ENCODE measurements at regions not wholly inside any gene's neighbourhood (a gene's known extent, or its start where the extent isn't known, plus 50 kb on each side); places are given as distances from the start of the nearest gene placed in this dataset.
"Not testable (repeated sequence)": the region's sequence is repeated elsewhere in the genome, so short reads cannot be mapped to it uniquely, and the experiment has no call there.

DNA sequence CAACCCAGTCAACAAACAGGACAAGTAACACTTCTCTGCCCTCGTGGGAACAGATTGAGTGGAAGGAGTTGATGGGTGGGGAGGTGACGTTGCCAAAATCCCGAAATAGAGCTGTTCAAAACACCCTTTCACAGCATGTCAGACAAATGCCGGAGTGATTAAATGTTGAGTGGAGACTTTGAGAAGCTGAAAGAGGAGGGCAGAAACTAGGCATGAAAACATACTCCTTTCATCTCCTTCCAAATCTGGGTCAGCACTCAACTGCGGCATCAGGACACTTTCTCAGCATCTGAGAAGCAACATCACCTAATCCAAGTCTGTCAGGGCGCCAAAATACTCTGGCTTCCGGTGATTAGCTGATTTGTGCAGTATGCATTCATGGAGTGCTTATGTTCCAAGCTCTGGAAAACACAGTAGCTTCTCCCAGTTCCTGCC, 51.5 kb upstream of the MRI1 start:
- Mint-ChIP-seq H3K9me3 (peaks cover 4 to 5% of the 10 kb centered on the region in 2 donors), H3K36me3 (peaks cover 7 to 12% of the 10 kb centered on the region in 2 donors), H3K27ac (no peak overlapping the region)
- DNase-seq (ENCODE audit: low spot score in 2 of 2) (no peak), ATAC-seq (no peak)

DNA sequence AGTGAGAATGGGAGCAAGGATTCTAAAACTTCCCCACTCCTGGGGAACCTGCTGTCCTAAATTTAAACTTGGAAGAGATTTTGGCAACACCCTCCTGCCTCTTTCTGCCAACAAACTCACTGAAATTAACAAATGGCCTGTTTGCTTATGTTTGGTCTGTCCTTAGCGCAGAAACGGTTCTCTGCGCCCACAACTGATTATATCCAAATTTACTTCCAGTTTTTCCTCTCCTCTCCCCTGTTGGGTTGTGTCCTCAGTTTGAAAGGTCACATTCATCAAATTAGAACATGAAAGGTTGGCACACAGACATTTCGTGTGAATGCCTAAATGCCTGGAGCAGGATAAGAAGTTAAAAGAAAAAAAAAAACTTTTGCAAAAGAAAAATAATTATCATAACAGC, 56.4 kb upstream of the MRI1 start:
- Mint-ChIP-seq H3K27ac (no peak overlapping the region), H3K9me3 (peaks cover 0 to 7% of the 10 kb centered on the region in 2 donors), H3K36me3 (no peaks in the 10 kb centered on the region)
- ATAC-seq: no peak
- DNase-seq (ENCODE audit: low spot score in 2 of 2): no peak

DNA sequence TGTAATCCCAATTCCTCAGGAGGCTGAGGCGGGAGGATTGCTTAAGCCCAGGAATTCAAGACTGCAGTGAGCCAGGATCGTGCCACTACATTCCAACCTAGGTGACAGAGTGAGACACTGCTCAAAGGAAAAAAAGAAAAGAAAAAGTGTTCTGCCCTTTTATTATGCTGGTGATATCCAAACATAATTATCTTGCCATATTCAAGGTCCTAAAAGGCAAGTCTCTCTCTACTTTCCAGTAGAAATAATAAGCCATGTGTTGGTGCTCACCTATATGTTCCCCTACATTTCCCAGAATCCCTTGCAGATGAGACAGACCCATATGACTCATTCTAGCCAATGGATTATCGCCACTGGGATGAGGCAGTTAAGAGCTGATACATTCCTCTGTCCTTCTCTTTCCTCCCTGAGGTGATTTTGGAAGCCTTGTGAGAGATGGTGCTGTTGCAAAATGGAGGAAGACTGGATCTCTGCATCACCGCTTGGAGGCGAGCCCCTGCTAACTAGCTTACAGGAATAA, 58.3 kb upstream of the MRI1 start:
- ATAC-seq (no peak), DNase-seq (ENCODE audit: low spot score in 2 of 2) (no peak)
- H3K9me3 Mint-ChIP-seq: peaks cover 3 to 7% of the 10 kb centered on the region in 2 donors
- H3K36me3 Mint-ChIP-seq: peaks cover 0 to 4% of the 10 kb centered on the region in 2 donors
- no peak overlapping the region for H3K27ac Mint-ChIP-seq

DNA sequence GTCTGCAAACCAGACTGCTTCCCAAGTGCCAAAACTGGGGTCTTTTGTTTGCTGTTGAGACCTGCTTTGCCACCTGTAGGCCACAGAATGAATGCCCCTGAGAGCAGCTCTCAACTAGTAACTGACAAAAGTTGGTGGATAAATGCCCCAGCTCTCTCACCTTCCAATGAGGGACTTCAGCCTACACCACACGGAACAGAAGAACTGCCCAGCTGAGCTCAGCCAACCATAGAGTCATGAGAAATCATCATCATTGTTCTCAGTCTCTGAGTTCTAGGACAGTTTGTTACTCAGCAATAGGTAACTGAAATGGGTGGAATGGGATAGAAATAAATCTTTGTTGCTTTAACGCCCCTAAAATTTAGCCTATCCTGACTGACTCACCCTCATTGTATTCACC, 59.1 kb upstream of the MRI1 start:
- H3K9me3 Mint-ChIP-seq: peaks cover 3 to 7% of the 10 kb centered on the region in 2 donors
- no peak overlapping the region for H3K27ac Mint-ChIP-seq
- no peak for DNase-seq (ENCODE audit: low spot score in 2 of 2)
- ATAC-seq: no peak
- H3K36me3 Mint-ChIP-seq: peaks cover 0 to 4% of the 10 kb centered on the region in 2 donors

DNA sequence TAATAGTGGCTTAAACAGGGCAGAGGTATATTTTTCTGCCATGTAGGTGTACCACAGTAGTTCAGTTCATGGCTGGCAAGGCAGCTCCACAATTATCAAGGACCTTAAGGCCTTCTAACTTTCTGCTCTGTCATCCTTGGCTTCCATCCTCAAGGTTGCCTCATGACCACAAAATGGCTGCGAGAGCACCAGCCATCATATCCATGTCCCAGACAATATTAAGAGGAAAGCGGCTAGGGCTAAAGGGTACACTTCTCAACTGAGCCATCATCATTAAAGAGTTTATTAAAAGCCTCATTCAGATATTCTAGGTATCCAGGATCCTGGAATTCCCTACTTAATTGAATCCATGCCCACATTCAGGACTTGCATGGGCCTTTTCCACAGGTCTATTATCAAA, 62.7 kb upstream of the MRI1 start:
- no peak for DNase-seq (ENCODE audit: low spot score in 2 of 2)
- Mint-ChIP-seq H3K36me3 (peaks cover 0 to 4% of the 10 kb centered on the region in 2 donors), H3K27ac (no peak overlapping the region), H3K9me3 (peaks cover 3 to 7% of the 10 kb centered on the region in 2 donors)
- no peak for ATAC-seq

DNA sequence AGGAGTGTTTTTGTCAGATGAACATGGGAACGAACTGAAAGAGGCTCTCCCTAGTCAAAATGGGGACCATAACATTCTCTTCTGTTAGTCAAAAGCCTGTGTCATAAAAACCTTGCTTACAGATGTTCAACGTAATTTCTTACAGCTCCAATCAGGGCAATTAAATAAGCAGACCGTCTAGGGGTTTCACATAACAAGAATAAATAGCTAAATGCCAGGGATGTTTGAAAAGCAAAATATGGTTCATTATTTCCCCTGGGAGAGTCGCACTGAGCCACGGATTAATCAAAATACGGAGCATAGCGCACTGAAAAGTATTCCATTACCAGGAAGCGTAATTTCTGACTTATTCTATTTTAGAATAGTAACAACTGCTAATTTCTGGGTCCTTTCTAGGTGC, 63.7 kb upstream of the MRI1 start:
- no peak for DNase-seq (ENCODE audit: low spot score in 2 of 2)
- ATAC-seq: no peak
- Mint-ChIP-seq H3K9me3 (peaks cover 3 to 4% of the 10 kb centered on the region in 2 donors), H3K36me3 (peaks cover 0 to 4% of the 10 kb centered on the region in 2 donors), H3K27ac (no peak overlapping the region)

DNA sequence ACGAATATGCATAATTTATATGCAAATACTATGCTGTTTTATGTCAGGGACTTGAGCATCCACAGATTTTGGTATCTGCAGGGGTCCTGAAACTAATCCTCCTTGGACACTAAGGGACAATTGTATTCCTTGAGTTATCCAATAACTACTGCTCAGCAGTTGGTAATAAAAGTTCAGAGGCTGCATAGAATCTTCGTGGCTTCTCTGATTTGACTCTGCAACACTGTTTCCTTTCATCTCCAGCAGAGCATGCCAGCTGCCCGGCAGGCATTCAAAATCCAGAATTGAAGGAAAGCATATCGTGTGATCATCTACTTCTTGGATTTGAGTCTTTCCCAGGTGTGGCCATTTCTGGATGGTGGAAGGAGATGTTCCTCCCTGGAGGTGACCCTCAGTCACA, 64.5 kb upstream of the MRI1 start:
- no peak overlapping the region for H3K27ac Mint-ChIP-seq
- peaks cover 0 to 4% of the 10 kb centered on the region in 2 donors for H3K36me3 Mint-ChIP-seq
- peaks cover 0 to 3% of the 10 kb centered on the region in 2 donors for H3K9me3 Mint-ChIP-seq
- ATAC-seq: no peak
- no peak for DNase-seq (ENCODE audit: low spot score in 2 of 2)

DNA sequence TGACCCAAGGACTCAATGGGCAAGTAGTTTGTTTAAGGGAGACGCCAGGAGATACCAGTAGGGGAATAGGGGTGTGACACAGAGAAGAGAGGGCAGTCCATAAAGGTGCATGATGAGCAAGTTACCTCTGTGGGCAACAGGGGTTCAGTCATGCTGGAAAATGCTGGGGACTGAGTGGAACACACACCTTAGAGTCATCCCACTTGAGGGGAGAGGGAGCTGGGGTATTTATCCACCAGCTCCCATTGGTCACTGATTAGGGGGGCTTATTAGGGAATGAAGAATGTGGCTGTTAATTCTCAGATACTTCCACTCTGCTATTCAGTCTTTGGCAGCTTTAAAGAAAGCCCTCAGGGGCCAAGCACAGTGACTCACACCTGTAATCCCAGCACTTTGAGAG, 67.5 kb upstream of the MRI1 start:
- Mint-ChIP-seq H3K9me3 (peaks cover 0 to 3% of the 10 kb centered on the region in 2 donors), H3K36me3 (peaks cover 0 to 4% of the 10 kb centered on the region in 2 donors), H3K27ac (no peak overlapping the region)
- ATAC-seq (no peak), DNase-seq (ENCODE audit: low spot score in 2 of 2) (no peak)

DNA sequence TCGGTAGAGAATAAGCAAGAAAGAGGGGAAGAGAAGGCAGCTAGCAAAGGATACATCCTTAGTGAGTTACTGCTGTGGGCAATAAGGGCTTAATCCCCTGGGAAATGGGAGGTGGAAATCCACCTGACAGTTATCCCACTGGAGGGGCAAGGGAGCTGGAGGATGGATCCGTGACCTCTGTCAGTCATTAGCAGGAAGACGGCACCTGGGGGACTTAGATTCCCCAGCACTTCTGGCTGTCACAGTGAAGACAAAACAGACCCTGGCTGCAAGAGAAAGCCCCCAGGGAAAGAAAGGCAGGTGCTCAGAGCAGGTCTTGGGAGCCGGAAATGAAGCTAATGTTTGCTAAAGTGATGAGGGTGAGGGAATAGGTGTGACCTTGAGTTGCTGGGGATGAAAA, 70.4 kb upstream of the MRI1 start:
- ATAC-seq (no peak), DNase-seq (ENCODE audit: low spot score in 2 of 2) (no peak)
- no peaks in the 10 kb centered on the region for H3K36me3 Mint-ChIP-seq
- peak overlapping the region in 1 of 2 donors; percentile 32 for H3K27ac Mint-ChIP-seq
- no peaks in the 10 kb centered on the region for H3K9me3 Mint-ChIP-seq

DNA sequence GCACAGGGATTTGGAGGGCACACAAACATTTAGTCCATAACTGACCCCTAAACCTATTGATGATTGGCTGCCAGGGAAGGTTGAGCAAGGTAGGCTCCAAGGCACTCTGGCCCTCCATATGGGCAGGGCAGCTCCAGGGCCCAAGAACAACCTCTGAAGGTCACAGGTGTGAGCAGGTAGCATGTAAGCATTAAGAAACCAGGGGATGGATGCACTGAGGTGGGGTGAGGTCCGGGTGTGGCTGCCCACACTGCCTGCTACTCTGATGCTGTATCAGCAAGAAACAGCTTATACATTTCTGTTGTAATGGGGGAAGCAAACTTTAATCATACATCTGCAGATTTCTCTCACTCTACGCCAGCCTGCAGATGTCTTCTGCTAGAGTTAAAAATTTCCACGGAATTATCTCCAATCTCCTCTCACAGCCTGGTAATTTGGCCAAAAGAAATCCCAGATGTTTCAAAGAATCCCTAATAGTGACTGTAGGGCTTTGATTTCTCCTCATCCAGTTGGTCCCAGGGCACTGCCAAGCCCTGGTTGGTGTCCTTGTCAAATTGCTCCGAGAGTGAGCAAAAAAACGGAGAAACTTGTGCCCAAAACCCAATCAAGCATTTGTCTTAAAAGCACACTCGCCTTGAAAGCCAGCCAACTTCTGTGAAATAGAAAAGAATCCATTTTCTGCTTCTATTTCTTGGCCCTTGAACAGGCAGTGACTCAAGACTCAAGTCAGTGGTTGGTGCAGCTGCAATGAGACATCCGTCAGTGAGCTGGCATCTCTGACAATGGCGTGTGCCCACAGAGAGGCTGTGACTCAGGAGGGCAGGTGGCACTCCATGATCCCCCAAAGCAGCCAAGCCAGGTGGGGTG, 72.5 kb upstream of the MRI1 start:
- Mint-ChIP-seq H3K9me3 (no peaks in the 10 kb centered on the region), H3K36me3 (no peaks in the 10 kb centered on the region), H3K27ac (no peak overlapping the region)
- ATAC-seq (no peak), DNase-seq (ENCODE audit: low spot score in 2 of 2) (no peak)

DNA sequence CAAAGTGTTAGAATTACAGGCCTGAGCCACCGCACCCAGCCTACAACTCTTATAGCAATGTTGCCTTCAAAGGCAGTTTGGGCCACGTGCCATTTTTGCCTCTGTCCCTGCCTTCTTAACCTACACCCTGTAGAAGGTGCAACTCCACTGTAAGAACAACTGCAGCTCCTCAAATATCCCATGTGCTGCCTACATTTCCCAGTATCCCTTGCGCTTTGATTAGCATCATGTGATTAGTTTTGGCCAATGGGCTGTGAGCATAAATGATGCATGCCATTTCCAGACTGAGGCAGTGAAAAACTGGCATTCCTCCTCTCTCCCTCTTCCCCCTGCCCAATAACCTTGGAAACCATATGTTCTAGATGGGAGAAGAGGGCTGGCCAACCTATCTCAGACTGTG, 75.2 kb upstream of the MRI1 start:
- Mint-ChIP-seq H3K27ac (no peak overlapping the region), H3K36me3 (no peaks in the 10 kb centered on the region), H3K9me3 (no peaks in the 10 kb centered on the region)
- ATAC-seq: peak in 1 of 2 donors; percentile 38
- DNase-seq (ENCODE audit: low spot score in 2 of 2): no peak

DNA sequence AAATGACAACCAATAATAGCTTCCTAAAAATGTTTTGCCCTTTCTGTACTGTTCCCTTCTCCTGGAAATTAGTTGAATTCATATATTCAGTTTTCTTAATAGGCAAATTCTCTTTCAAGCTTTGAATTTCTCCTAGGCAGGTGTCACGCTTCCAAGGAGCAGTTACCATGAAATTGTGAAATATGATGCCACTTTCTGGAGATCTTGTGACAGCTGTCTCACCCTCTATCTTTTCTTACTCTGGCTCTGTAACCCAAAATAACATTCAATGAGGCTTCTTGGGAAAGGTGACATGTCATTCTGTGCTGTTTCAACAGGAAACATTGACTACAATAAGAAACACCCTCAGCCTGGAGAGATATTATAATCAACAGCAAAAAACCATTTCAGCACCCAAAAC, 80.3 kb upstream of the MRI1 start:
- Mint-ChIP-seq H3K9me3 (peaks cover 10 to 11% of the 10 kb centered on the region in 2 donors), H3K36me3 (peaks cover 9 to 11% of the 10 kb centered on the region in 2 donors), H3K27ac (no peak overlapping the region)
- DNase-seq (ENCODE audit: low spot score in 2 of 2) (no peak), ATAC-seq (no peak)

DNA sequence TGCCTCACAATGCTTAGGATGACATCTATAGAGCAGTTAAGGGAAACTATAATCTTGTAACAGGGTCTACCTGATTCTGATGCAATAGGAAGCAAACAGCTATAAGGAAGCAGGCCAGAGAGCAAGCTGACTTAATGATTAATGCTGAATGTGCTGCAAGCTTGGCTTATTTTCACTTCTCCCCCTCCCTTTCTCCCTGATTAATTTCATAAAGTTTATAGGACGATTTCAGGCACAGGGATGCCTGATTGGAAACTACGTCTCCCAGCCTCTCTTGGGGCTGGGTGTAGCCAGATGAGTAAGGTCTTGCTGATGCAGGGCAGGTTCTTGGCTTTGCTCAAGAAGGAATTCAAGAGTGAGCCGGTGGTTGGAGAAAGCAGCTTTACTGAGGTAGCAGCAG, 82.8 kb upstream of the MRI1 start:
- no peak for DNase-seq (ENCODE audit: low spot score in 2 of 2)
- H3K27ac Mint-ChIP-seq: no peak overlapping the region
- no peak for ATAC-seq
- H3K36me3 Mint-ChIP-seq: peaks cover 16% of the 10 kb centered on the region in 2 donors
- peaks cover 13 to 17% of the 10 kb centered on the region in 2 donors for H3K9me3 Mint-ChIP-seq

DNA sequence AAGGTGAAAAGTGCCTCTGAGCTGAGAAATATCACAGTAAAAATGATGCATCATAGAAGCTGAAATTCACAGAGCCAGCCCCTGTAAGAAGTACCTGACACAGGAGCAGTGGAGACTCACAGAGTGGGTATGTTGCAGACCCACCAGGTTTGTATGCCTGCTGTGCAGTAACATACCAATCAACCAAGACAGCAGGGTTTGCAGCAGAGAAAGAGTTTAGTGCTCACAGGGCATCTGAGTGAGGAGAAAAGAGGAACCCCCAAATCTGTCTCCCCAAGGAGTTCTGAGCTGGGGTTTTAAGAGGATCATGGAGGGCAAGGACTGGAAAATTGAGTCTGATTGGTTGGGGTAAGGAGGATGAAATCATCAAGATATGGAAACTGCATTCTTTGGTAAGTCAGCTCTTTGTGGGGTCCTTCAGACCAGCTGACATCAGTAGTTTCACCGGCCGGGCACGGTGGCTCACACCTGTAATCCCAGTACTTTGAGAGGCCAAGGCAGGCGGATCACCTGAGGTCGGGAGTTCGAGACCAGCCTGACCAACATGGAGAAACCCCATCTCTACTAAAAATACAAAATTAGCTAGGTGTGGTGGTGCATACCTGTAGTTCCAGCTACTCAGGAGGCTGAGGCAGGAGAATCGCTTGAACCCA, 83.5 kb upstream of the MRI1 start:
- Mint-ChIP-seq H3K36me3 (peaks cover 16% of the 10 kb centered on the region in 2 donors), H3K9me3 (peaks cover 13 to 17% of the 10 kb centered on the region in 2 donors)
- not testable (repeated sequence) for ATAC-seq; DNase-seq (ENCODE audit: low spot score in 2 of 2); H3K27ac Mint-ChIP-seq

DNA sequence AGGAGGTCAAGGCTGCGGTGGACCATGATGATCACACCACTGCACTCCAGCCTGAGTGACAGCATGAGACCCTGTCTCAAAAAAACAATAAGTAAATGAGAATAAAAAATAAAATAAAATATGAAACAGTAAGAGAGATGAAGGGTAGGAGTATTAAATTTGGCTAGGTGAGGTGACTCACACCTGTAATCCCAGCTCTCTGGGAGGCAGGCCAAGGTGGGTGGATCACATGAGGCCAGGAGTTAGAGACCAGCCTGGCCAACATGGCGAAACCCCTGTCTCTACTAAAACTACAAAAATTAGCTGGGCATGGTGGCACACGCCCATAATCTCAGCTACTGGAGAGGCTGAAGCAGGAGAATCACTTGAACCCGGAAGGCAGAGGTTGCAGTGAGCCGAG, 87.4 kb upstream of the MRI1 start:
- Mint-ChIP-seq H3K27ac (peak overlapping the region in 1 of 2 donors; percentile 16), H3K9me3 (peaks cover 19 to 20% of the 10 kb centered on the region in 2 donors), H3K36me3 (peaks cover 22 to 28% of the 10 kb centered on the region in 2 donors)
- DNase-seq (ENCODE audit: low spot score in 2 of 2); ATAC-seq: not testable (repeated sequence)

DNA sequence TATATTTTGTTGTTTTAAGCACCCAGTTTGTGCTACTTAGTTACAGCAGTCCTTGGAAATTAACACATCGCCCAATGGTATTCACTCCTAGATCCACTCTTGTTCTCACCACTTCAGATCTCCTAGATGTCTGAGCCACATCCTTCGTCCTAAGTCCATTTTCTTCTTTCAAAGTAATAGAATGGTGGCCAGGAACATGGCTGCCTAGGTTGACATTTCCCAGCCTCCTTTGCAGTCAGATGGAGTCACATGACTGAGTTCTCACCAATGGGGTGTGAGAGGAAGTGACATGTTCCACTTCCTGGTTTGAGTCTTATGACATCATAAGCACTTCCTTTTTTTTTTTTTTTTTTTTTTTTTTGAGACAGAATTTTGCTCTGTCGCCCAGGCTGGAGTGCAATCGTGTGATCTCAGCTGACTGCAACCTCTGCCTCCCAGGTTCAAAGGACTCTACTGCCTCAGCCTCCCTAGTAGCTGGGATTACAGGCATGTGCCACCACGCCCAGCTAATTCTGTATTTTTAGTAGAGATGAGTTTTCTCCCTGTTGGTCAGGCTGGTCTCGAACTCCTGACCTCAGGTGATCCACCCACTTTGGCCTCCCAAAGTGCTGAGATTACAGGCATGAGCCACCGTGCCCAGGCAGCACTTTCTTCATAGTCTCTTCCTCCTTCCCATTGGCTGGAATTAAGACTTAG, 91.7 kb upstream of the MRI1 start:
- Mint-ChIP-seq H3K27ac (peak overlapping the region; percentile 71 to 72), H3K36me3 (peaks cover 12% of the 10 kb centered on the region in 2 donors), H3K9me3 (peaks cover 12 to 14% of the 10 kb centered on the region in 2 donors)
- ATAC-seq: peak; percentile 64 to 81
- peak in 1 of 2 donors; percentile 27 for DNase-seq (ENCODE audit: low spot score in 2 of 2)

DNA sequence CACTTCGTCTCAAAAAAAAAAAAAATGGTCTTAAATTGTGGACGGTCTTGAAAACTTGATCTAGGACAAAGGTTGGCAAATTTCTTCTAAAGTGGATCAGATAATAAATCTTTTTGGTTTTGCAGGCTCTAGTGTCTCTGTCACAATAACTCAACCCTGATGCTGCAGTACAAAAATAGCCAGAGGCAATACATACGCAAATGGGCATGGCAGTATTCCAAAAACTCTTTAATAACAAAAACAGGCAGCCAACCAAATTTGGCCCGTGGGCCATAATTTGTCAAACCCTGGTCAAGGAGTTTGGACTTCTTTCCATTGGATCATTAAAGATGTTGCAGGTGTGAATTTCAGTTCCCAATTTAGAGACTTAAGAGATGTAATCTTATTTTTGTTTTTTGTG, 93.5 kb upstream of the MRI1 start:
- no peak for ATAC-seq
- H3K9me3 Mint-ChIP-seq: peaks cover 11 to 12% of the 10 kb centered on the region in 2 donors
- peaks cover 12% of the 10 kb centered on the region in 2 donors for H3K36me3 Mint-ChIP-seq
- no peak overlapping the region for H3K27ac Mint-ChIP-seq
- no peak for DNase-seq (ENCODE audit: low spot score in 2 of 2)
